ENCODE measurements at regions not wholly inside any gene's neighbourhood (a gene's known extent, or its start where the extent isn't known, plus 50 kb on each side); places are given as distances from the start of the nearest gene placed in this dataset.

DNA sequence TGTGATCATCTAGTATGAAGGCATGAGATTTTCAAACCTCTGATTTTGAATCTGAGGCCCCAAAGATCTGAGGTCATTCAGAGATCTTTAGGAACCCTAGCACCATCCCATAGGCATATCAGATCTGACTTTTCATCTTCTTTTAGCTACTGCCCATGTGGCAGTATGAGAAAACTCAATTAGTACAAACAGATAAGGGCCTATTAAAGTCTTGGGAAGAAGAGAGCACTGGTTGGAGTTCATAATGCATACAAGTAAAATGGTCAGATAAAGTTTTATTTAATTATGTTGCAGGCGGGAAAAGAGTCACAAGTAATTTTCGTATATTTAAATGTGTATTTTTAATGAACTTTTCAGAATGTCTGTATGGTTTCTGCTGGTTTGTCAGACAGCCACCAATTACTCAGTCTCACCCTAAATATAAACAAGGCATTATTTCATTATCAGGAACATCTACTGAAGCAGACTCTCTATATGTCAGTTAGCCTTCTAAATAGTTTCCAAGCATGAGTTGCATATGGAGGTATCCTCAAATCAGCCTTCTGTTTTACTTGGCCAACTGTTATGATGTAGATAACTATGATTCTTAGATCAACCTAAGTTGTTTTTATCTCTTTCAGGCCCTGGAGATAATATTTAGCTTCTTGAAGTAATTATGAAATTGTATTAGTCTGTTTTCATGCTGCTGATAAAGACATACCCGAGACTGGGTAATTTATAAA, 340.3 kb upstream of the TBC1D5 start:
- no peaks in the 10 kb centered on the region for H3K4me1 ChIP-seq (ENCODE audit: control insufficient read depth, insufficient read depth, low read length)
- no peak overlapping the region for H3K4me3 ChIP-seq (ENCODE audit: low read depth, low read length)
- no peaks in the 10 kb centered on the region for H3K36me3 ChIP-seq (ENCODE audit: control insufficient read depth, insufficient read depth, low read length)
- H3K27ac ChIP-seq (ENCODE audit: low read depth, low read length): no peak overlapping the region
- no peak overlapping the region for H3K9ac ChIP-seq (ENCODE audit: low read depth, low read length)
- no peaks in the 10 kb centered on the region for H3K27me3 ChIP-seq (ENCODE audit: control insufficient read depth, insufficient read depth, low read length)
- H3K9me3 ChIP-seq (ENCODE audit: control insufficient read depth, insufficient read depth, low read length): no peaks in the 10 kb centered on the region

DNA sequence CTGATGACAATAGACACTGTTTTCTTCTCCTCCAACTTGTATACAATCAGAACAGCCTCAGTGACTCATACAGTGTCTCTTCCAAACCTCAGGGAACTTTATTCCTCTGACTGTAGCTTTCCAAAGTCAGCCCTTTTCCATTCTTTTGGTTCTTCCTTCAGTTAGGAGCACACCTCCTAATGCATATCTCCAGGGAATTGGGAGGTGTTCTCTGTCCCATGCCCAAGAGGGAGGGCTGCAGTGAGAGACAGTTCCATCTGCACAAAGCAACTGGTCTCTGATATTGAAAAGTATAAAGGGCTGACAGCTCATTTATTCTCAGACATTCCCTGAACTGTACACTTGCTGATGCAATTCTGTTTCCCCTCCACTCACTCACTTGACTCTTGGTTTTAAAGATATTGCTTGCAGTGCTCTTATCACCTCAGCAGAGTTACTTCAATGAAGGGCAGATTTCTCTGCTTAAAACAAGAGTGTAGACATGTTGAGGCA, 337.8 kb upstream of the TBC1D5 start:
- no peaks in the 10 kb centered on the region for H3K4me1 ChIP-seq (ENCODE audit: control insufficient read depth, insufficient read depth, low read length)
- no peak overlapping the region for H3K4me3 ChIP-seq (ENCODE audit: low read depth, low read length)
- no peaks in the 10 kb centered on the region for H3K27me3 ChIP-seq (ENCODE audit: control insufficient read depth, insufficient read depth, low read length)
- H3K36me3 ChIP-seq (ENCODE audit: control insufficient read depth, insufficient read depth, low read length): no peaks in the 10 kb centered on the region
- no peak overlapping the region for H3K27ac ChIP-seq (ENCODE audit: low read depth, low read length)
- no peak overlapping the region for H3K9ac ChIP-seq (ENCODE audit: low read depth, low read length)
- no peaks in the 10 kb centered on the region for H3K9me3 ChIP-seq (ENCODE audit: control insufficient read depth, insufficient read depth, low read length)

DNA sequence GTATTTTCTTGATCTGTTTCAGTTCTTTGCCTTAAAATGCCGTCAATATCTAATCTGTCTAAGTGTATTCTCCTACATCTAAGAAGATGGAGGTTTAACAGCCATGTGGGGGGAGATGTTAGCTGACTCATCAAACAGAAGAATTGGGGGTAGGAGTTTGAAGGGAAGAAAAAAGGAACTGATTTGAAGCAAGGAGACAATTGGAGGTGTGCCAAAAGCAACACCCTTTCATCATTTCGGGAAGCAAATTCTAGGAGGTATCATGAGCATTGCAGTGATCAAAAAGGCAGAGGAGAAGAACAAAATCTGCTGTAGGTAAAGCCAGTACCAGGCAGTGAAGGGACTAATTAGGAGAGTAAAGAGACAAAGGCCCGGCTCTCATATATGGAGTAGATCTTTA, 337.3 kb upstream of the TBC1D5 start:
- Histone ChIP-seq H3K27ac (ENCODE audit: low read depth, low read length) (no peak overlapping the region), H3K27me3 (ENCODE audit: control insufficient read depth, insufficient read depth, low read length) (no peaks in the 10 kb centered on the region), H3K36me3 (ENCODE audit: control insufficient read depth, insufficient read depth, low read length) (no peaks in the 10 kb centered on the region), H3K4me3 (ENCODE audit: low read depth, low read length) (no peak overlapping the region), H3K9ac (ENCODE audit: low read depth, low read length) (no peak overlapping the region), H3K4me1 (ENCODE audit: control insufficient read depth, insufficient read depth, low read length) (no peaks in the 10 kb centered on the region), H3K9me3 (ENCODE audit: control insufficient read depth, insufficient read depth, low read length) (no peaks in the 10 kb centered on the region)

DNA sequence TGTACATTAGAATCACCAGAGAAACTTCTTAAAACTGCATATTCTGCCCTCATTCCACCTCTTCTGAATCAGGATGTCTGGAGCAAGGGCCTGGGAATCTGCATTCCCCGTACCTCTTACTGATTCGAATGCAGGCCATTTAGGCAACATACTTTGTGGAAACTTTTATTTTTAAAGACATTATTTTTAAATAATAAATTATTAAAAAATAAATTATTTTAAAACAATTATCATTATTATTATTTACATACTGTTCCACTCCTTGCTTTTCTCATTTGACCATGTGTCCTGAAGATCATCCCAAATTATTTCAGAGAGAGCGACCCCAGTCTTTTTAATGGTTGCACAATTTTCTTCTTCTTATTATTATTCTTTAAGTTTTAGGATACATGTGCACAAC, 336.6 kb upstream of the TBC1D5 start:
- H3K4me1 ChIP-seq (ENCODE audit: control insufficient read depth, insufficient read depth, low read length): no peaks in the 10 kb centered on the region
- H3K9me3 ChIP-seq (ENCODE audit: control insufficient read depth, insufficient read depth, low read length): no peaks in the 10 kb centered on the region
- H3K27me3 ChIP-seq (ENCODE audit: control insufficient read depth, insufficient read depth, low read length): no peaks in the 10 kb centered on the region
- no peaks in the 10 kb centered on the region for H3K36me3 ChIP-seq (ENCODE audit: control insufficient read depth, insufficient read depth, low read length)
- no peak overlapping the region for H3K4me3 ChIP-seq (ENCODE audit: low read depth, low read length)
- H3K9ac ChIP-seq (ENCODE audit: low read depth, low read length): no peak overlapping the region
- H3K27ac ChIP-seq (ENCODE audit: low read depth, low read length): no peak overlapping the region

DNA sequence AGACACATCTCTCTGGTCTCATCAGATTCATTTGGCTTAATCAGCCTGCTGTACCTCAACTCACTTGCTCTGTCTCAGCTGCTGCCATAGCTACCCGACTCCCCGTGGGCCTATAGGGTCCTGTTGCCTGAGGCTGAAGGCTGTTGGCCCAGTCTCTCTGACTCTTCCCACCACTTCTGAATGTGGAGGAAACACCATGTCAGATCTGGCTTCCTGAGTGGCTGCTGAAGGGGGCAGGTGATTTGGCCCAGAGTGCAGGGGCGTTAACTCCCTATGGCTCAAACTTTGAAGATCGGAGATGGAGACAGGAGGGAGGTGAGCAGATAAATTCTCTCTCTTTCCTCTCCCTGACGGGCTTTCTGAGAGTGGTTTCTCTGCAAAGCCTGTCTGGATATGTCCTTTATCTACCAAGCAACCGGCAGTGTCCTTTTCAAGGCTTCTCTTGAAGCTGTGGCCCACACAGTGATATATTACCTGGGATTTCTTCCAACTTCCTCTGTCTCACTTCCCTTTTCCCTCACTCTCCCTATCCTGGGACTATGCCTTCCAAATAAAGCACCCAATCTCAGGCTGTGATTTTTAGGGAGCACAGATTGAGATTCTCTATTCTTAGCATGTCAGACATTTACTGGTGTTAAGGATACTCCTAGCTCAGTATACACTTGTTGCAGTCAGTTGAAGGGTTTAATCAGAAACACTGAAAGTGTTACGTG, 334.9 kb upstream of the TBC1D5 start:
- no peak overlapping the region for H3K27ac ChIP-seq (ENCODE audit: low read depth, low read length)
- no peaks in the 10 kb centered on the region for H3K4me1 ChIP-seq (ENCODE audit: control insufficient read depth, insufficient read depth, low read length)
- H3K4me3 ChIP-seq (ENCODE audit: low read depth, low read length): no peak overlapping the region
- H3K9me3 ChIP-seq (ENCODE audit: control insufficient read depth, insufficient read depth, low read length): no peaks in the 10 kb centered on the region
- no peak overlapping the region for H3K9ac ChIP-seq (ENCODE audit: low read depth, low read length)
- no peaks in the 10 kb centered on the region for H3K27me3 ChIP-seq (ENCODE audit: control insufficient read depth, insufficient read depth, low read length)
- H3K36me3 ChIP-seq (ENCODE audit: control insufficient read depth, insufficient read depth, low read length): no peaks in the 10 kb centered on the region

DNA sequence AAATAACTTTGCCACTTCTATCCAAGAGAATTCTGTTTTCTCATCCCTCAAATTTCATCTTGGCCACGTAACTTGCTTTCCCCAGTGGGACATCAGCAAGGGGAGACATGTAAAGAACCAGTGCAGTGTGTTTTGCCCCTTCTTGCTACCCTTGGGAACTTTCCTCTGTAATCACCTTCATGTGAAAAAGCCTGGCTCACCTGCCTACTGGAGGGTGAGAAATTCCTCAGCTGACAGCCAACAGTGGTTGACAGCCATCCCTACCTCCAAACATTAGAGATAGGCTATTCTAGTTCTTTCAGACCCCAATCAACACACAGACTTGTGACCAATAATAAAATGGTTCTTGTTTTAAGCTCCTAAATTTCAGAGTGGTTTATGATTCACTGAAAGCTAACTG, 333.9 kb upstream of the TBC1D5 start:
- Histone ChIP-seq H3K4me3 (ENCODE audit: low read depth, low read length) (no peak overlapping the region), H3K9ac (ENCODE audit: low read depth, low read length) (no peak overlapping the region), H3K27ac (ENCODE audit: low read depth, low read length) (no peak overlapping the region), H3K4me1 (ENCODE audit: control insufficient read depth, insufficient read depth, low read length) (peaks cover 4% of the 10 kb centered on the region; the same call in 1 of the 2 replicates), H3K27me3 (ENCODE audit: control insufficient read depth, insufficient read depth, low read length) (no peaks in the 10 kb centered on the region), H3K36me3 (ENCODE audit: control insufficient read depth, insufficient read depth, low read length) (no peaks in the 10 kb centered on the region), H3K9me3 (ENCODE audit: control insufficient read depth, insufficient read depth, low read length) (no peaks in the 10 kb centered on the region)

DNA sequence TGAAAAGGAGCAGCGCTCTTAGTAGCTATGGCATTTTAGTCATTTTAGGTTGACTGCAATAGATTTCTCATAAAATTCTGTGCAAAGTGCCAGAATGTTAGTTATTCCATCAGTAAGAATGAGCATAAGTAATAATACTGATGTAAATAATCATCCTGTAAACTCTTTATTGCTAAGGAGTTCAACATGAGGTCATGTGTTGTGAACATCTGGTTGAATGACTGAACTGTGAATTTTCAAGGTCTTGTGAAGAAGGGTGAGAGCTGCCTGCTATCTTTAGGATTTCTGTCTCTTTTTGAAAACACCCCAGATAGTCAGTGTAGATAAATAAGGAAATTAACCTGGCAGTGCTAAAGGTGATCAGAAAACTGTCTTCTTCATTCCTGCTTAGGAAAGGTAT, 333.4 kb upstream of the TBC1D5 start:
- Histone ChIP-seq H3K27me3 (ENCODE audit: control insufficient read depth, insufficient read depth, low read length) (no peaks in the 10 kb centered on the region), H3K4me3 (ENCODE audit: low read depth, low read length) (no peak overlapping the region), H3K4me1 (ENCODE audit: control insufficient read depth, insufficient read depth, low read length) (peaks cover 4% of the 10 kb centered on the region; the same call in 1 of the 2 replicates), H3K36me3 (ENCODE audit: control insufficient read depth, insufficient read depth, low read length) (no peaks in the 10 kb centered on the region), H3K27ac (ENCODE audit: low read depth, low read length) (no peak overlapping the region), H3K9me3 (ENCODE audit: control insufficient read depth, insufficient read depth, low read length) (no peaks in the 10 kb centered on the region), H3K9ac (ENCODE audit: low read depth, low read length) (no peak overlapping the region)

DNA sequence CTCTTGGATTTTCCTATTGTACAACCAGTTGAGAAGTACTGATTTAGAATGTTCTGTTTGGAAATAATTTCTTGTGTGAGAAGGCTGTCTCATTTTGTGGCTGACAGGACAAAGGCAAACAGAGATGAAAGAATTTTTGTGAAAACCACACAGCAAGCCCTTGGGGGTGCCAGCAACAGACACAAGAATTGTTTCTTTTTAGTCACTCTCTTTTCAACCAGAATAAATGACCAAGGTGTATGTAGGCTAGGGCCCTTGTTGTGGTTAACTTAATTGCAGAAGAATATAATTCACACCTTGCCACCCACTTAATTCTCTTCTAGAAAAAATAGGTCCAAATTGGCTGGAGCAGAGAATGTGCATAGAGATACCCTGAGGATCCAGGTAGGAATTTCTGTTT, 329.4 kb upstream of the TBC1D5 start:
- Histone ChIP-seq H3K27me3 (ENCODE audit: control insufficient read depth, insufficient read depth, low read length) (no peaks in the 10 kb centered on the region), H3K4me3 (ENCODE audit: low read depth, low read length) (no peak overlapping the region), H3K9me3 (ENCODE audit: control insufficient read depth, insufficient read depth, low read length) (no peaks in the 10 kb centered on the region), H3K27ac (ENCODE audit: low read depth, low read length) (no peak overlapping the region), H3K36me3 (ENCODE audit: control insufficient read depth, insufficient read depth, low read length) (no peaks in the 10 kb centered on the region), H3K9ac (ENCODE audit: low read depth, low read length) (no peak overlapping the region), H3K4me1 (ENCODE audit: control insufficient read depth, insufficient read depth, low read length) (peaks cover 6% of the 10 kb centered on the region; the same call in 1 of the 2 replicates)

DNA sequence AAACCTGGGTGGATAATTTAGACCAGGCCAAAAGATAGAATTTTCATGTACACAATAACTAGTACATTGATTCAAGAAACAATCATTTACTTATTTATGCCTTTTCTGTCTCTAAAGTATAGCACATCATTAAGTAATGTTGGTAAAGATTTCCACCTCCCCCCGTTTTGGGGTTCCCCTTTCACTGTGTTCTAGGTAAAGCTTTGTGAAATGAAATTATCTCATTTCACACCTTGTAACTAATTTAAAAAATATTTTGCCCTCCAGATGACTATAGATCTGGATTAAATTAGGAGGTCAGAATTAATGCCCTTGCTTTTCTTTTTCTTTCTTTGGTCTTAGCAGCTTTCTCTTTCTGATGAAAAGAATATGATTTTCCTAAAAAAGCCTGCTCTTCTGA, 328.5 kb upstream of the TBC1D5 start:
- Histone ChIP-seq H3K4me1 (ENCODE audit: control insufficient read depth, insufficient read depth, low read length) (peaks cover 6% of the 10 kb centered on the region; the same call in 1 of the 2 replicates), H3K36me3 (ENCODE audit: control insufficient read depth, insufficient read depth, low read length) (no peaks in the 10 kb centered on the region), H3K9me3 (ENCODE audit: control insufficient read depth, insufficient read depth, low read length) (no peaks in the 10 kb centered on the region), H3K9ac (ENCODE audit: low read depth, low read length) (no peak overlapping the region), H3K27me3 (ENCODE audit: control insufficient read depth, insufficient read depth, low read length) (no peaks in the 10 kb centered on the region), H3K27ac (ENCODE audit: low read depth, low read length) (no peak overlapping the region), H3K4me3 (ENCODE audit: low read depth, low read length) (no peak overlapping the region)

DNA sequence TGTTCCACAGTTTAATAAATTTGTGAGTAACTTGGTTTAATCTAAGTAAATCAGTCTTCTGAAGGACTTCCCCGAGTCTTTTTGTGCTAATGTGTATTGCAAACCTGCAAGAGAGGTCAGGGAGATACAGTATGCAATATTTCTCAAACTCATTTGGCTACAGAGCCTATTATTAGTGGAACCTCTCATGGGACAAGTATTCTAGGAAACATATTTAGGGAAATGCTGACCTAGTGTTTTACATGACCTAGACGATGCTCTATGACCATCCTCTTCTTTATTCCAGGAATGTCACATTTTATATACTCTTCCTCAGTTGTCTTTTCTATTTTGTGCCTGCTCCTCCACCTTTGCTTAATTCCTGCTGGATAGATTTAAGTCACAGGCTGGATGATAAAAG, 327.8 kb upstream of the TBC1D5 start:
- Histone ChIP-seq H3K4me3 (ENCODE audit: low read depth, low read length) (no peak overlapping the region), H3K27ac (ENCODE audit: low read depth, low read length) (no peak overlapping the region), H3K9ac (ENCODE audit: low read depth, low read length) (no peak overlapping the region), H3K4me1 (ENCODE audit: control insufficient read depth, insufficient read depth, low read length) (peaks cover 6% of the 10 kb centered on the region; the same call in 1 of the 2 replicates), H3K36me3 (ENCODE audit: control insufficient read depth, insufficient read depth, low read length) (no peaks in the 10 kb centered on the region), H3K27me3 (ENCODE audit: control insufficient read depth, insufficient read depth, low read length) (no peaks in the 10 kb centered on the region), H3K9me3 (ENCODE audit: control insufficient read depth, insufficient read depth, low read length) (no peaks in the 10 kb centered on the region)

DNA sequence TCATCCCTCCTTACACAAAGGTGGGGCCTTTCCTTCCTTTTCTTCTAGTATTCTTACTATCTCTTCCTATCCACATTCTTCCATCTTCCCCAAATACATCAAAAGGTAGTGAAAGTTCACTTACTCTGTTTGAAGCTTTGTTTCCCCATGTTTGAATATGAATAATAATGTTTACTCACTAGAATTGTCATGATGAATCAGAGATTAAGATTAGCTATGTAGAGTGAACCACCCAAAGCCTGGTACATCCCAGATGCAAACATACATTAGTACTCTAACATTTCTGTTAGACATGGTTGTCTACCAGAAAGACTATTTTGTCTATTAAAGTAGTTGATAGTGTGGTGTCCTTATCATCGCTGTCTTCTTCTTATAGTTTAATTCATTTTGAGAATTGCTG, 327.1 kb upstream of the TBC1D5 start:
- no peaks in the 10 kb centered on the region for H3K36me3 ChIP-seq (ENCODE audit: control insufficient read depth, insufficient read depth, low read length)
- H3K27ac ChIP-seq (ENCODE audit: low read depth, low read length): no peak overlapping the region
- no peak overlapping the region for H3K4me3 ChIP-seq (ENCODE audit: low read depth, low read length)
- H3K9me3 ChIP-seq (ENCODE audit: control insufficient read depth, insufficient read depth, low read length): no peaks in the 10 kb centered on the region
- H3K4me1 ChIP-seq (ENCODE audit: control insufficient read depth, insufficient read depth, low read length): peaks cover 6% of the 10 kb centered on the region; the same call in 1 of the 2 replicates
- H3K9ac ChIP-seq (ENCODE audit: low read depth, low read length): no peak overlapping the region
- H3K27me3 ChIP-seq (ENCODE audit: control insufficient read depth, insufficient read depth, low read length): no peaks in the 10 kb centered on the region

Data from HUES48 (cell line).